GM18511 (cell line): ENCODE measurements at regions not wholly inside any gene's neighbourhood (a gene's known extent, or its start where the extent isn't known, plus 50 kb on each side); places are given as distances from the start of the nearest gene placed in this dataset.
"Not testable (repeated sequence)": the region's sequence is repeated elsewhere in the genome, so short reads cannot be mapped to it uniquely, and the experiment has no call there.

Source experiments
- ATAC-seq: cut with Tn5 transposase; IDR thresholded peaks from one replicate; pipeline ENCODE4 v1.9.1; 2021; ENCODE audit warnings: mild to moderate bottlenecking, moderate library complexity; ENCODE audit not compliant: unreplicated experiment

- not testable (repeated sequence) for ATAC-seq
Observed at GRCh38 chr7:143704813-143705212, 52.7 kb downstream of the CTAGE6 start.

GRCh38 chr7:143700759-143701699 lies 56.5 kb downstream of the CTAGE6 start:
- ATAC-seq = peak; percentile 99
